EL (cell line): ENCODE measurements at regions not wholly inside any gene's neighbourhood (a gene's known extent, or its start where the extent isn't known, plus 50 kb on each side); places are given as distances from the start of the nearest gene placed in this dataset.

Experiments
- DNase-seq: peaks from one replicate; pipeline ENCODE4 v3.0.0-alpha.2; 2016

- DNase-seq: no peak
These were observed 776.4 kb downstream of the TYW1 start for GRCh38 chr7:67773081-67773480.

DNA sequence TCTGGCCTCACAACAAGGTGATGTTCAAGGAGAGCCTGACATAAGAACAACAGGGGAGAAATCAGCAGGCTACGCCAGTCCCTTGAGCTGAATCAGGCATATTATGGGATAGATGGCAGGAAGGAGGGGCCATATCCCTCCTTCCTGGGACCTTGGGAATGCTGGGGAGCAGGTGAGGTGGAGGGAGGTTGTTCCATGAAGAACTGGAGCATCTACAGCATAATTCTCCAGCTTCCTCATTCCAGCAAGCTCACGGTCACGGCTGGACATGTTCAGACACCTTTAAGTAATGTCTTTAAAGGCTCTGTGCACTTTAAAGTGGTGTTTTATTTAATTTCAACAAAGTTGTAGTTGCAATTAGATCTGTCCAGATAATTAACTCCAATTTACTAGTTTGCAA lies 780.5 kb downstream of the TYW1 start:
- no peak for DNase-seq

DNA sequence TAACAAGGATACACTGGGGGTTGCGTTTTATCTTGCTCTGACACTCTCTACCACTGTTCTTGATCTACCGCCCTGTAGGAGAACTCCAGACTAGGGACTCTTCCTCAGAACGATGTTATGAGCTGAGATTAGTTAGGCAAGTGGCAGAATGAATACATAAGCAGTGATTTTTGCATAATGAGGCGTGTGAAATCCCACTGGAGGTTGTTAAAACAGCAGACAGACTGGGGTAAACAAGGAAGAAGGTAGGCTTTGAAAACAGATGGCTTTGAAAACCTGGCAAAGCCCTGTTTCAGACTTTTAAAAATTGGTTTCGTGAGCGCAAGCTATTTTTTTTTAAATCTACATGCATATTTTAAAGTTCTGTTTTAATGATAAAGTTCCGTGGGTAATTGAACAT lies 785.2 kb downstream of the TYW1 start:
- no peak for DNase-seq

- DNase-seq: no peak
These were observed 789.4 kb downstream of the TYW1 start for GRCh38 chr7:67786021-67786420.

- DNase-seq: no peak
These were observed 792.0 kb downstream of the TYW1 start for GRCh38 chr7:67788669-67789068.

DNA sequence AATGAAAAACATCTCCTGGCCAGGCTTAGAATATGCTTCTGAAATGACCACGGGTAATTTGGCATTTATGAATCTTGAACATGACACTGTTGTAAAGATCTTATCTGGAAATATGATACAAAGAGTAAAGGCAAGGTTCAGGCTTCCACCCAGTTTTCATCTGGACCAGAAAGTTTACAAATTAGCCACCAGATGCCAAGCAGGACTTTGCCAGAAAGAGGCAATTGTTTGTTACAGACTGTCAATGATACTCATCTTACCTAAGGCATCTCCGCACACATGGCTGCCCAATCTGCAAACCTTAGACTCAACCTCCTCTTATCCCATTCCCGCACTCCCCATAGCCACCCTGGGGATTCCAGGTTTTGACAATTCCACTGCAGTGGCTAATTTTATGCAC lies 795.3 kb downstream of the TYW1 start:
- no peak for DNase-seq

DNA sequence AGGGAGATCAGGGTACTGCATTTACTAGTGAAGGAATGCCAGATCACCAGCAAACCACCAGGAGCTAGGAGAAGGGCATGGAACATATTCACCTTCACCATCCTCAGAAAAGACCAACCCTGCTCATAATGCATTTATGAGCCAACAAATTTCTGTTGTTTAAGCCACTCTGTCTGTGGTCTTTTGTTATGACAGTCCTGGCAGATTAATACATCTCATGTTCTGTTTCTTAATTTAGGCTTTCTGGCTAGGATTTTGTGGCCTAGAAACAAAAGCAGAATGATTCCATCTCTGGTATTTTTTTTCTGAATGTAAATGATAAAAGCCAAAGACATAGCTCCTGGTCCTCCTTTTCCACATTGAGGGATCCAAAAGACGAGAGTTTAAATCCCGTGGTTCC lies 797.9 kb downstream of the TYW1 start:
- no peak for DNase-seq

DNA sequence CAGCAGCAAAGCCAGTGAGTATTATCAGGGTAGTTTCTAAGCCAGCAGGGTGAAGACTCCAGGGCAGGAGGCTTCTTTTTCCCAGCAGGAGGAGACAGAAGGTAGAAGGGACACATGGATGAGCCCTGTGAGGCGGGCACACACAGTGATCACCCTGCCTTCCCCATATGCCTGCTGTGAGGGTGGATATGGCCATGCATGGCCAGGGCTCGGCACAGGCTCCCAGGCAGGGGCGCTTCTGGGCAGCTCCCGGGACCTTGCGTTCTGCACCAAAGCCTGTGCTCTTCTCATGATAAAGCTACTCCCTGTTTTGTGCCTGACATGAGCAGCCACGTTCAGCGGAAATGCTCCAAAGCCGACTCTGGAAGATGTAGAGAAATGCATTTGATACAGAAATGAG lies 807.2 kb downstream of the TYW1 start:
- no peak for DNase-seq

DNA sequence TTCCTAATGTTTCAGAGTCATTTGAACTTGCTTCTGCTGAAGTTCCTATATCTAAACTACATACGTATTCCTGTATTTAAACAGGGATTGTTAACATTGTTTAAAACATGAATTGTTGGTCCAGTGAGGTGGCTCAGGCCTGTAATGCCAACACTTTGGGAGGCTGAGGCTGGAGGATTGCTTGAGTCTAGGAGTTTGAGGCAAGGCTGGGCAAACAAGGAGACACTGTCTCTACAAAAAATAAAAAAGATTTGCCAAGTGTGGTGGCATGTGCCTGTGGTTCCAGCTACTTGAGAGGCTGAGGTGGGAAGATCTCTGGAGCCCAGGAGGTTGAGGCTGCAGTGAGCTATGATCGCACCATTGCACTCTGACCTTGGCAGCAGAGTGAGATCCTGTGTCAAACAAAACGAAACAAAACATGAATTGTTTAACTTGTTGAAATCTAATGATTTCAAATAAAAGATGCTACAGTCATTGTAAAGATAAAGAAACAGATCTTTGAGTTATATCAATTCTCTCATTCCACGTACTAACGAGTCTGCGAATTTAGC lies 809.4 kb downstream of the TYW1 start:
- no peak for DNase-seq

DNA sequence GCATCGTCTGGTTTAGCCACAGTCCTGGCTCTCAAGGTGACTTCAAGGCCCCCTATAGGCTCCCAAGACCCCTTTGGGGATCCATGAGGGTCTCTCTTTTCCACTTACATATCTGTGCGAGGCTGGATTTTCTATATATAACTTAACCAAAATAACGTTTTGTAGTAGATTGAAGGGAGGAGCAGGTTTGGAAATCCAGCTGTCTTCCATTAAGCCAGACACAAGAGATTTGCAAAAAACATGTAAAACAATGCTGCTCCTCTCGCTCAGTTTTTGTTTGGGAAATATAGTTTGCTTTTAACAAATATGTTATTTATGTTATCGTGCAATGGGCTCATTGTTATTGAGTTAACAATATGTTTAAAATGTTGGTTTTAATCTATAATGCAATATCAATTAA lies 811.2 kb downstream of the TYW1 start:
- DNase-seq: no peak

- DNase-seq: no peak
These were observed 813.0 kb downstream of the TYW1 start for GRCh38 chr7:67809586-67809985.

- no peak for DNase-seq
These were observed 817.1 kb downstream of the TYW1 start for GRCh38 chr7:67813621-67814292.

DNA sequence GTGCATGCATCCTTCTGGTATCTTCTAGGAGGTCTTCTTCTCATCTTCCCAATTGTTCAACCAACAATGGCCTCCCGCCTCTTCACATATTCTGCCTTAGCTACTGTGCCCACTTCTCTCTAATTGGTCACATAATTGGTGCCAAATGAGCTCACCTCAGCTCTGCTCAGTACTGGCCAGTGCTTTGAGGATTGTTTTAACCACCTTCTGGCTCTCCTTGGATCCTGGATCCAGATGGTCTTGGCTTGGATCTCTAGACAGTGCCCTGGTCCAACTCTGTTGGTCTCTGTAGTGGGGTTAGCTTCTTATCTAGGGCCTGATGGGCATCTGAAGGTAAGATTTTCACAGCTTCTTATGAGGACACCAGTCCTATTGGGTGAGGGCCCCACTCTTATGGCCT lies 820.8 kb downstream of the TYW1 start:
- no peak for DNase-seq

DNA sequence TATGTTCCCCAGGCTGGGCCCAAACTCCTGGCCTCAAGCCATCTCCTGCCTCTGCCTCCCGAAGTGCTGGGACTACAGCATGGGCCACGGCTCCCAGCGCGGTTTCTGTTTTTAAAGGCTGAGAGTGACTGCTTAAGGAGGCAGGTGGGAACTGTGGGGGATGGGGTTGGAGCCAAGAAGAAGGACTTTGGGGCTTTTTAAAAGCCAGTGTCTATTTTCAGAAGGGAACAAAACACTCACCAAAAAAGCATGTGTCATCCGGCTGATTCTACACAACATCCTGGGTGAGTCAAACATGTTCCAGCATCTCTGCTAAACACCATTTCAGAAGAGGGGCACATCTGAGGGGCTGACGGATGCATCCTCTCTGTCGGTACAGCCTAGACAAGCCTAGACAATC lies 824.5 kb downstream of the TYW1 start:
- DNase-seq: no peak

DNA sequence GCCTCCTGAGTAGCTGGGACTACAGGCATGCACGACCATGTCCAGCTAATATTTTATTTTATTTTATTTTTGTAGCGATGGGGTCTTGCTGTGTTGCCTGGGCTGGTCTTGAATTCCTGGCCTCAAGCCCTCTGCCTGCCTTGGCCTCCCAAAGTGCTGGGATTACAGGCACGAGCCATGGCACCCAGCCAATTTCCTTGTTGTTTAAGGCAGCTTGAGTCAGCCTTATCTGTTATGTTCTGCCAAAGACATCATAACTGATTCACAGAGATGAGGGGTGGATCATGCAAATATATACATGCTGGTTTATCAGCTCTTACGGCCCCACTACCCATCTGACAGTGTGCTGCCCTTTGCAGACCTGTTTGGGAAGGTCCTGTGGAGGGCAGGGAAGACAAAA lies 826.7 kb downstream of the TYW1 start:
- no peak for DNase-seq

DNA sequence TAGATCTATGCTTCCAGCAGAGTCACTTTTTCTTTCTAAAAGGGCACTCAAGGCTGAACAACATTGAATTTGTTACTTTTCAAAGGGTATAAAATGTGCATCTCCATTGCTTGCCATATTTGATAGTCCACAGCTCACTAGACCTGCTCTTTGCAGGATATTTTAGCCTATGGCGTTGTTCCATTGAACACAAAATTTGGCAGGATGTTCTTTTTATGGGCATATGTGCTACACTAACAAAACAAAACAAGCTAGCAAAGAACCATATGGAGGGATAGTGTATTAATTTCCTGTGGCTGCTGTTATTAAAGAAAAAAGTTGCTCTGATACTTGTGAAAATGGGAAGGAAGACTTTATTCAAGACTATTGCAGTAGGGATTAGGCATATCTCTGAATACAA lies 828.7 kb downstream of the TYW1 start:
- DNase-seq: no peak

DNA sequence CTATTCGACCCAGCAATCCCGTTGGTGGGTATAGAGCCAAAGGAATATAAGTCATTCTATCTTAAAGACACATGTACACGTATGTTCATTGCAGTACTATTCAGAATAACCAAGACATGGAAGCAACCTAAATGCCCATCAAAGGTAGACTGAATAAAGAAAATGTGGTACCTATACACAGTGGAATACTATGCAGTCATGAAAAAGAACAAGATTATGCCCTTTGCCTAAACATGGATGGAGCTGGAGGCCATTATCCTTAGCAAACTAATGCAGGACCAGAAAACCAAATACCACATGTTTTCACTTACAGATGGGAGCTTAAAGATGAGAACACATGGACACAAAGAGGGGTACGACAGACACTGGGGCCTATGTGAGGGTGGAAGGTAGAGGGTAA lies 845.3 kb downstream of the TYW1 start:
- no peak for DNase-seq

- DNase-seq: no peak
These were observed 845.9 kb downstream of the TYW1 start for GRCh38 chr7:67842571-67842970.

DNA sequence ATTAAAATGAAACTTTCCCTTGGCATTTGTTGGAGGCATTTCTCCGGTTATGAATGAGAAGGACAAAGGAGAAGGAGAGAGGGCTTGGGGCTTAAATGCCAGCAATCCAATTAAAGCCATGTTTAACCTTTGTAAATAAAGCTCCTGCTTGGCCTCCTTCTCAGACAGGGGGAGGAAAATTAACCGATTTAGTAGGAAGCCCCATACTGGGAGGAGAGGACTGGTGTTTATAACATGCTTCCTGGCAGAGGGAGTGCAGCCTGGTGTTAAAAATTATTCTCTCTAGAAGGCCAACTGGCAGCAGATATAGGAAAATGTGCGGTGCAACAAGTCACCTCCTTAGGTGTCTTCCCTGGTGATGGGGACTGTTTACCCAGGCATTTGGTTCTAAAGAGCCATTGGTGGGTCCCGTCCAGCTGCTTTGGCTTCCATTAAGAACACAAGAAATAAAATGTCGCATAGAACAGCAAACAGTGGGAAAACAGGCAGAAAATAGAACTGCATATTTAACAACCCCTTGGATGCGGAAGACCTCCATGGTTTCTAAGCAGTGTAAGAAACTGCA lies 846.5 kb downstream of the TYW1 start:
- DNase-seq: no peak

GRCh38 chr7:67843615-67844014 lies 847.0 kb downstream of the TYW1 start:
- DNase-seq: no peak

GRCh38 chr7:67847092-67847787 lies 850.6 kb downstream of the TYW1 start:
- no peak for DNase-seq

DNA sequence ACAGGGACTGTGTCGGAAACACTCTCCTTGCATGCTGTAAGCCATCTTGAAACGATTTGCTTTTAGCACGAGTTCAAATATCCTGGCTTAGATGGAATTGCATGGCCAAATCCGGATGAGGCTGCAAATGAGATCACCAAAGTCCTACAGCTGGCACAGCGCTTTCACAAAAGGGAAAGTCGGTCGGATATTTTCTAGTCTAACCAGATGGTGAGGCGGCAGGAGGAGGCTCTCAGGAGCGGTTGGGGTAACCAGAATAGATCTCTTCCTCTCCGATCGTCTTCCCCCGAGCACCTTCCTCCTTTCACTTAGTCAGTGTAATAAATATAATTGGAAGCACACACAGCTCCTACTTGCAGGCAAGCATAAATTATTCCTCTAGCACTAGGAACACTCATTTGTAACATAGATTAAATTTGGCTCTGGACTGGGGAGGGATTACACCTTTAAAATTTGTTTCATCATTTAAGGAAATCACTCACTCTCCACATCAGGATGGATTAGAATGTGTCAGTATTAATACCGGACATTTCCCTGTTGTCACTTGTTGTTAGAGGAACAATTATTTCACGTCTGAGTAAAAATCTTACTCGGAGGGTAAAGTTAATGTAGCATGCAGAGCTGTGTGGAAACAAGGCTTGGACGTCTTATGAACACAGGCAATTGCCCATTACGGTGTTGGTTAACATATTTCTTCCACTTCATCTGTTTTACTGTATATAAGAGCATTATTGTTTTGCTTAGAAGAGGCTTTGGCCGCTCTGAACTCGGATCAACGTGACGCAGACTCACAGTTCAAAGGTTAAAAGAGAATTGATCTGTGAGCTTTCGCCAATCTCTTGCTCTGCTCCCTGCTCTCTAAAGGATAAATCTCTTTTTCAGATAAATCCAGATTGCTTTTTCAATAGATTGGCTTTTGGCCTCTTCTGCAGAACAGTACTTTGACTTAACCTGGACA lies 857.9 kb downstream of the TYW1 start:
- no peak for DNase-seq

- DNase-seq: no peak
These were observed 858.7 kb downstream of the TYW1 start for GRCh38 chr7:67855322-67855721.
